Liver (tissue), 7 donors: ENCODE measurements at regions not wholly inside any gene's neighbourhood (a gene's known extent, or its start where the extent isn't known, plus 50 kb on each side); places are given as distances from the start of the nearest gene placed in this dataset.

ENCODE experiments used
- DNase-seq: peaks from one replicate; pipeline ENCODE4 v3.0.0-alpha.2; 2017; ENCODE audit warnings: low spot score
- H3K27ac ChIP-seq, 2 donors: one replicate each; pipeline ENCODE4 v1.7.0; 2013; ENCODE audit warnings: inconsistent platforms in 2 of 2, low read length in 2 of 2, control low read depth in 1 of 2, low read depth in 1 of 2, mild to moderate bottlenecking in 1 of 2
- H3K27me3 ChIP-seq, 4 donors: one replicate each; pipeline versions ENCODE4 v1.6.1 to v1.7.0; 2013; ENCODE audit warnings: low read length in 3 of 4, inconsistent platforms in 1 of 4, mild to moderate bottlenecking in 1 of 4, moderate library complexity in 1 of 4; ENCODE audit not compliant: control insufficient read depth in 4 of 4, insufficient read depth in 4 of 4
- H3K36me3 ChIP-seq, 4 donors: one replicate each; pipeline versions ENCODE4 v1.6.1 to v1.7.0; 2013; ENCODE audit warnings: low read length in 3 of 4, mild to moderate bottlenecking in 3 of 4, low read depth in 1 of 4, moderate library complexity in 1 of 4; ENCODE audit not compliant: control insufficient read depth in 4 of 4, insufficient read depth in 3 of 4
- H3K4me1 ChIP-seq, 4 donors: one replicate each; pipeline versions ENCODE4 v1.6.1 to v1.7.0; 2013; ENCODE audit warnings: low read length in 3 of 4, mild to moderate bottlenecking in 3 of 4, moderate library complexity in 1 of 4; ENCODE audit not compliant: control insufficient read depth in 4 of 4, insufficient read depth in 4 of 4
- H3K4me3 ChIP-seq, 3 donors: one replicate each; pipeline versions ENCODE4 v1.6.1 to v1.7.0; 2013; ENCODE audit warnings: low read length in 3 of 3, control low read depth in 1 of 3, low read depth in 1 of 3, mild to moderate bottlenecking in 1 of 3
- H3K9ac ChIP-seq, 2 donors: one replicate each; pipeline ENCODE4 v1.7.0; 2013; ENCODE audit warnings: low read length in 2 of 2, mild to moderate bottlenecking in 2 of 2, moderate library complexity in 2 of 2, control low read depth in 1 of 2, low read depth in 1 of 2
- H3K9me3 ChIP-seq, 4 donors: one replicate each; pipeline versions ENCODE4 v1.6.1 to v1.7.0; 2013; ENCODE audit warnings: low read length in 3 of 4; ENCODE audit not compliant: control insufficient read depth in 4 of 4
- EGR1 ChIP-seq, 2 donors: IDR thresholded peaks; 2 replicates each; pipeline ENCODE4 v1.6.1; 2016 to 2018; ENCODE audit warnings: antibody characterized with exemption in 2 of 2, low read depth in 2 of 2
- FOXA1 ChIP-seq: IDR thresholded peaks from 2 replicates; pipeline ENCODE4 v1.6.1; 2016; ENCODE audit warnings: antibody characterized with exemption
- FOXA2 ChIP-seq: IDR thresholded peaks from 2 replicates; pipeline ENCODE4 v1.6.1; 2016; ENCODE audit warnings: antibody characterized with exemption
- HNF4A ChIP-seq, 2 donors: conservative IDR thresholded peaks; 2 replicates each; pipeline ENCODE4 v1.6.1; 2016; ENCODE audit warnings: antibody characterized with exemption in 2 of 2, mild to moderate bottlenecking in 2 of 2
- HNF4G ChIP-seq: IDR thresholded peaks from 2 replicates; pipeline ENCODE4 v1.6.1; 2016; ENCODE audit warnings: antibody characterized with exemption
- NR2F2 ChIP-seq: IDR thresholded peaks from 2 replicates; pipeline ENCODE4 v1.6.1; 2016; ENCODE audit warnings: antibody characterized with exemption
- RAD21 ChIP-seq, 2 donors: IDR thresholded peaks; 2 replicates each; pipeline ENCODE4 v1.6.1; 2016; ENCODE audit warnings: antibody characterized with exemption in 2 of 2, mild to moderate bottlenecking in 2 of 2
- RXRA ChIP-seq, 2 donors: IDR thresholded peaks; 2 replicates each; pipeline ENCODE4 v1.6.1; 2017 to 2018; ENCODE audit warnings: antibody characterized with exemption in 2 of 2, mild to moderate bottlenecking in 1 of 2
- SP1 ChIP-seq: IDR thresholded peaks from 2 replicates; pipeline ENCODE4 v1.6.1; 2018; ENCODE audit warnings: antibody characterized with exemption, mild to moderate bottlenecking
- TAF1 ChIP-seq: conservative IDR thresholded peaks from 2 replicates; pipeline ENCODE4 v1.6.1; 2016; ENCODE audit warnings: antibody characterized with exemption, mild to moderate bottlenecking
- YY1 ChIP-seq: IDR thresholded peaks from 2 replicates; pipeline ENCODE4 v1.6.1; 2016; ENCODE audit warnings: antibody characterized with exemption, mild to moderate bottlenecking
- WGBS: extraction: QIAGEN DNeasy Blood & Tissue Kit; methylation state at CpG from one replicate; pipeline ENCODE4 v1.1.7; 2013; 5-methylcytosine and 5-hydroxymethylcytosine counted together
- TF ChIP-seq, protein P1 (sequence below): IDR thresholded peaks from 2 replicates; pipeline ENCODE4 v1.6.1; 2016; ENCODE audit warnings: antibody characterized with exemption
- TF ChIP-seq, protein P2 (sequence below): IDR thresholded peaks from 2 replicates; pipeline ENCODE4 v1.6.1; 2016; ENCODE audit warnings: antibody characterized with exemption
- TF ChIP-seq, protein P3 (sequence below): IDR thresholded peaks from 2 replicates; pipeline ENCODE4 v1.6.1; 2016; ENCODE audit warnings: antibody characterized with exemption
- TF ChIP-seq, protein P4 (sequence below): IDR thresholded peaks from 2 replicates; pipeline ENCODE4 v1.6.1; 2016; ENCODE audit warnings: antibody characterized with exemption, mild to moderate bottlenecking
- donor health status: healthy.
- donor health status: healthy.
- donor health status: healthy.
- donor health status: healthy.

GRCh38 chr2:144578099-144578498 lies 58.2 kb upstream of the ZEB2 start:
- H3K9ac ChIP-seq = no peak overlapping the region
- WGBS = 68% methylated on average over 3 of the region's 3 CpGs
- H3K9me3 ChIP-seq = no peaks in the 10 kb centered on the region
- no peaks in the 10 kb centered on the region for H3K4me1 ChIP-seq
- no peak overlapping the region for H3K27ac ChIP-seq
- no peak for DNase-seq
- H3K36me3 ChIP-seq = no peaks in the 10 kb centered on the region
- H3K4me3 ChIP-seq = no peak overlapping the region
- no peaks in the 10 kb centered on the region for H3K27me3 ChIP-seq
- no peak for TF ChIP-seq RAD21 (IDR thresholded peaks at IDR 0.05)
- TF ChIP-seq TAF1 = no peak
- no peak for TF ChIP-seq EGR1 (IDR thresholded peaks at IDR 0.05; ENCODE audit: low read depth in 2 of 2)
- TF ChIP-seq, protein P1, sequence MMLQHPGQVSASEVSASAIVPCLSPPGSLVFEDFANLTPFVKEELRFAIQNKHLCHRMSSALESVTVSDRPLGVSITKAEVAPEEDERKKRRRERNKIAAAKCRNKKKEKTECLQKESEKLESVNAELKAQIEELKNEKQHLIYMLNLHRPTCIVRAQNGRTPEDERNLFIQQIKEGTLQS = no peak
- TF ChIP-seq SP1 = no peak
- TF ChIP-seq HNF4A (conservative IDR thresholded peaks at IDR 0.05) = no peak
- TF ChIP-seq, protein P2, sequence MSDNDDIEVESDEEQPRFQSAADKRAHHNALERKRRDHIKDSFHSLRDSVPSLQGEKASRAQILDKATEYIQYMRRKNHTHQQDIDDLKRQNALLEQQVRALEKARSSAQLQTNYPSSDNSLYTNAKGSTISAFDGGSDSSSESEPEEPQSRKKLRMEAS = no peak
- TF ChIP-seq, protein P3, sequence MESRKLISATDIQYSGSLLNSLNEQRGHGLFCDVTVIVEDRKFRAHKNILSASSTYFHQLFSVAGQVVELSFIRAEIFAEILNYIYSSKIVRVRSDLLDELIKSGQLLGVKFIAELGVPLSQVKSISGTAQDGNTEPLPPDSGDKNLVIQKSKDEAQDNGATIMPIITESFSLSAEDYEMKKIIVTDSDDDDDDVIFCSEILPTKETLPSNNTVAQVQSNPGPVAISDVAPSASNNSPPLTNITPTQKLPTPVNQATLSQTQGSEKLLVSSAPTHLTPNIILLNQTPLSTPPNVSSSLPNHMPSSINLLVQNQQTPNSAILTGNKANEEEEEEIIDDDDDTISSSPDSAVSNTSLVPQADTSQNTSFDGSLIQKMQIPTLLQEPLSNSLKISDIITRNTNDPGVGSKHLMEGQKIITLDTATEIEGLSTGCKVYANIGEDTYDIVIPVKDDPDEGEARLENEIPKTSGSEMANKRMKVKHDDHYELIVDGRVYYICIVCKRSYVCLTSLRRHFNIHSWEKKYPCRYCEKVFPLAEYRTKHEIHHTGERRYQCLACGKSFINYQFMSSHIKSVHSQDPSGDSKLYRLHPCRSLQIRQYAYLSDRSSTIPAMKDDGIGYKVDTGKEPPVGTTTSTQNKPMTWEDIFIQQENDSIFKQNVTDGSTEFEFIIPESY = no peak
- TF ChIP-seq NR2F2 = no peak
- no peak for TF ChIP-seq RXRA (IDR thresholded peaks at IDR 0.05)
- TF ChIP-seq FOXA1 = no peak
- no peak for TF ChIP-seq HNF4G
- TF ChIP-seq FOXA2 = no peak
- TF ChIP-seq, protein P4, sequence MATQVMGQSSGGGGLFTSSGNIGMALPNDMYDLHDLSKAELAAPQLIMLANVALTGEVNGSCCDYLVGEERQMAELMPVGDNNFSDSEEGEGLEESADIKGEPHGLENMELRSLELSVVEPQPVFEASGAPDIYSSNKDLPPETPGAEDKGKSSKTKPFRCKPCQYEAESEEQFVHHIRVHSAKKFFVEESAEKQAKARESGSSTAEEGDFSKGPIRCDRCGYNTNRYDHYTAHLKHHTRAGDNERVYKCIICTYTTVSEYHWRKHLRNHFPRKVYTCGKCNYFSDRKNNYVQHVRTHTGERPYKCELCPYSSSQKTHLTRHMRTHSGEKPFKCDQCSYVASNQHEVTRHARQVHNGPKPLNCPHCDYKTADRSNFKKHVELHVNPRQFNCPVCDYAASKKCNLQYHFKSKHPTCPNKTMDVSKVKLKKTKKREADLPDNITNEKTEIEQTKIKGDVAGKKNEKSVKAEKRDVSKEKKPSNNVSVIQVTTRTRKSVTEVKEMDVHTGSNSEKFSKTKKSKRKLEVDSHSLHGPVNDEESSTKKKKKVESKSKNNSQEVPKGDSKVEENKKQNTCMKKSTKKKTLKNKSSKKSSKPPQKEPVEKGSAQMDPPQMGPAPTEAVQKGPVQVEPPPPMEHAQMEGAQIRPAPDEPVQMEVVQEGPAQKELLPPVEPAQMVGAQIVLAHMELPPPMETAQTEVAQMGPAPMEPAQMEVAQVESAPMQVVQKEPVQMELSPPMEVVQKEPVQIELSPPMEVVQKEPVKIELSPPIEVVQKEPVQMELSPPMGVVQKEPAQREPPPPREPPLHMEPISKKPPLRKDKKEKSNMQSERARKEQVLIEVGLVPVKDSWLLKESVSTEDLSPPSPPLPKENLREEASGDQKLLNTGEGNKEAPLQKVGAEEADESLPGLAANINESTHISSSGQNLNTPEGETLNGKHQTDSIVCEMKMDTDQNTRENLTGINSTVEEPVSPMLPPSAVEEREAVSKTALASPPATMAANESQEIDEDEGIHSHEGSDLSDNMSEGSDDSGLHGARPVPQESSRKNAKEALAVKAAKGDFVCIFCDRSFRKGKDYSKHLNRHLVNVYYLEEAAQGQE = no peak

GRCh38 chr2:144572977-144573376 lies 53.1 kb upstream of the ZEB2 start:
- TF ChIP-seq HNF4A (conservative IDR thresholded peaks at IDR 0.05) (no peak), HNF4G (no peak), TAF1 (no peak), FOXA2 (no peak), YY1 (no peak), NR2F2 (no peak), FOXA1 (no peak)
- TF ChIP-seq, protein P2 = no peak
- TF ChIP-seq, protein P3 = no peak
- Histone ChIP-seq H3K36me3 (no peaks in the 10 kb centered on the region), H3K27ac (no peak overlapping the region), H3K9ac (no peak overlapping the region), H3K9me3 (no peaks in the 10 kb centered on the region), H3K4me1 (no peaks in the 10 kb centered on the region), H3K4me3 (no peak overlapping the region), H3K27me3 (peaks cover 0 to 3% (median 0%) of the 10 kb centered on the region in 4 donors)
- no peak for DNase-seq
